Adipocyte (in vitro differentiated cells): ENCODE measurements at regions not wholly inside any gene's neighbourhood (a gene's known extent, or its start where the extent isn't known, plus 50 kb on each side); places are given as distances from the start of the nearest gene placed in this dataset.
A peak's percentile ranks its signal among the peaks of the same experiment; 100 is the strongest.

Source experiments
- DNase-seq: peaks from one replicate; pipeline ENCODE4 v3.0.0-alpha.2; 2015; ENCODE audit warnings: low read depth
- H3K27me3 ChIP-seq: replicated peaks from 2 replicates; pipeline ENCODE4 v1.7.0; 2013; ENCODE audit warnings: mild to moderate bottlenecking, low read length, moderate library complexity; ENCODE audit not compliant: control insufficient read depth, insufficient read depth
- H3K36me3 ChIP-seq: 2 replicates; pipeline ENCODE4 v1.7.0; 2013; ENCODE audit warnings: low read length, mild to moderate bottlenecking, moderate library complexity; ENCODE audit not compliant: control insufficient read depth, insufficient read depth, severe bottlenecking
- H3K4me1 ChIP-seq: 2 replicates; pipeline ENCODE4 v1.7.0; 2013; ENCODE audit warnings: mild to moderate bottlenecking, low read length, moderate library complexity; ENCODE audit not compliant: control insufficient read depth, insufficient read depth
- H3K4me3 ChIP-seq: 2 replicates; pipeline ENCODE4 v1.7.0; 2013; ENCODE audit warnings: mild to moderate bottlenecking, low read length, moderate library complexity
- H3K9ac ChIP-seq: 2 replicates; pipeline ENCODE4 v1.7.0; 2013; ENCODE audit warnings: mild to moderate bottlenecking, low read length, moderate library complexity
- H3K9me3 ChIP-seq: 2 replicates; pipeline ENCODE4 v1.7.0; 2013; ENCODE audit warnings: mild to moderate bottlenecking, low read length, moderate library complexity; ENCODE audit not compliant: control insufficient read depth

- H3K36me3 ChIP-seq, result no peaks in the 10 kb centered on the region
- peaks cover 17% of the 10 kb centered on the region for H3K9me3 ChIP-seq
- H3K9ac ChIP-seq, result no peak overlapping the region
- H3K4me1 ChIP-seq, result no peaks in the 10 kb centered on the region
- no peak for DNase-seq
- no peaks in the 10 kb centered on the region for H3K27me3 ChIP-seq
- no peak overlapping the region for H3K4me3 ChIP-seq
Observed at GRCh38 chr6:145508107-145508506, 227.2 kb downstream of the EPM2A start.

GRCh38 chr6:145517492-145517891 lies 217.8 kb downstream of the EPM2A start:
- no peak overlapping the region for H3K4me3 ChIP-seq
- H3K4me1 ChIP-seq, result no peaks in the 10 kb centered on the region
- no peaks in the 10 kb centered on the region for H3K9me3 ChIP-seq
- no peaks in the 10 kb centered on the region for H3K36me3 ChIP-seq
- DNase-seq, result no peak
- no peak overlapping the region for H3K9ac ChIP-seq
- no peaks in the 10 kb centered on the region for H3K27me3 ChIP-seq

- Histone ChIP-seq H3K4me1 (no peaks in the 10 kb centered on the region), H3K9ac (no peak overlapping the region), H3K9me3 (peaks cover 3% of the 10 kb centered on the region), H3K27me3 (no peaks in the 10 kb centered on the region), H3K4me3 (no peak overlapping the region), H3K36me3 (no peaks in the 10 kb centered on the region)
- DNase-seq, result no peak
Observed at GRCh38 chr6:145525038-145525437, 210.3 kb downstream of the EPM2A start.

- H3K4me1 ChIP-seq, result no peaks in the 10 kb centered on the region
- DNase-seq, result no peak
- H3K4me3 ChIP-seq, result no peak overlapping the region
- no peaks in the 10 kb centered on the region for H3K36me3 ChIP-seq
- peaks cover 3% of the 10 kb centered on the region for H3K9me3 ChIP-seq
- no peaks in the 10 kb centered on the region for H3K27me3 ChIP-seq
- H3K9ac ChIP-seq, result no peak overlapping the region
Observed at GRCh38 chr6:145529582-145529981, 205.7 kb downstream of the EPM2A start.

GRCh38 chr6:145530454-145530853 lies 204.9 kb downstream of the EPM2A start:
- no peaks in the 10 kb centered on the region for H3K27me3 ChIP-seq

GRCh38 chr6:145531032-145531431 lies 204.3 kb downstream of the EPM2A start:
- Histone ChIP-seq H3K9me3 (peaks cover 2% of the 10 kb centered on the region), H3K4me3 (no peak overlapping the region), H3K9ac (no peak overlapping the region), H3K27me3 (no peaks in the 10 kb centered on the region), H3K36me3 (no peaks in the 10 kb centered on the region), H3K4me1 (no peaks in the 10 kb centered on the region)
- DNase-seq, result no peak

More at GRCh38 chr6:145530454-145530853, 204.9 kb downstream of the EPM2A start:
- no peaks in the 10 kb centered on the region for H3K4me1 ChIP-seq
- H3K36me3 ChIP-seq, result no peaks in the 10 kb centered on the region
- H3K9me3 ChIP-seq, result peaks cover 3% of the 10 kb centered on the region
- no peak for DNase-seq
- no peak overlapping the region for H3K4me3 ChIP-seq
- H3K9ac ChIP-seq, result no peak overlapping the region

GRCh38 chr6:145531822-145532221 lies 203.5 kb downstream of the EPM2A start:
- H3K36me3 ChIP-seq, result no peaks in the 10 kb centered on the region
- H3K9ac ChIP-seq, result no peak overlapping the region
- no peaks in the 10 kb centered on the region for H3K9me3 ChIP-seq
- H3K4me1 ChIP-seq, result no peaks in the 10 kb centered on the region
- no peak overlapping the region for H3K4me3 ChIP-seq
- no peak for DNase-seq
- H3K27me3 ChIP-seq, result no peaks in the 10 kb centered on the region

- Histone ChIP-seq H3K4me1 (no peaks in the 10 kb centered on the region), H3K36me3 (no peaks in the 10 kb centered on the region), H3K9ac (no peak overlapping the region), H3K27me3 (no peaks in the 10 kb centered on the region), H3K4me3 (no peak overlapping the region), H3K9me3 (no peaks in the 10 kb centered on the region)
- no peak for DNase-seq
Observed at GRCh38 chr6:145532361-145532760, 203.0 kb downstream of the EPM2A start.

GRCh38 chr6:145534989-145535388 lies 200.3 kb downstream of the EPM2A start:
- Histone ChIP-seq H3K9me3 (no peaks in the 10 kb centered on the region), H3K27me3 (no peaks in the 10 kb centered on the region), H3K4me3 (no peak overlapping the region), H3K36me3 (no peaks in the 10 kb centered on the region), H3K9ac (no peak overlapping the region), H3K4me1 (no peaks in the 10 kb centered on the region)
- DNase-seq, result no peak

GRCh38 chr6:145538989-145539388 lies 196.3 kb downstream of the EPM2A start:
- Histone ChIP-seq H3K9me3 (no peaks in the 10 kb centered on the region), H3K36me3 (no peaks in the 10 kb centered on the region), H3K27me3 (no peaks in the 10 kb centered on the region), H3K4me1 (peaks cover 4% of the 10 kb centered on the region), H3K9ac (no peak overlapping the region), H3K4me3 (no peak overlapping the region)
- DNase-seq, result no peak

GRCh38 chr6:145539831-145540230 lies 195.5 kb downstream of the EPM2A start:
- Histone ChIP-seq H3K4me1 (peaks cover 9% of the 10 kb centered on the region), H3K27me3 (no peaks in the 10 kb centered on the region), H3K36me3 (no peaks in the 10 kb centered on the region), H3K9me3 (no peaks in the 10 kb centered on the region), H3K4me3 (no peak overlapping the region), H3K9ac (no peak overlapping the region)
- DNase-seq, result peak; percentile 4

- no peak for DNase-seq
- H3K27me3 ChIP-seq, result no peaks in the 10 kb centered on the region
- H3K9ac ChIP-seq, result no peak overlapping the region
- no peaks in the 10 kb centered on the region for H3K9me3 ChIP-seq
- H3K4me3 ChIP-seq, result no peak overlapping the region
- peaks cover 9% of the 10 kb centered on the region for H3K4me1 ChIP-seq
- no peaks in the 10 kb centered on the region for H3K36me3 ChIP-seq
Observed at GRCh38 chr6:145540741-145541140, 194.6 kb downstream of the EPM2A start.
